ENCODE measurements at regions not wholly inside any gene's neighbourhood (a gene's known extent, or its start where the extent isn't known, plus 50 kb on each side); places are given as distances from the start of the nearest gene placed in this dataset.
"Not testable (repeated sequence)": the region's sequence is repeated elsewhere in the genome, so short reads cannot be mapped to it uniquely, and the experiment has no call there.

GRCh38 chr4:4670869-4671268 lies 129.0 kb upstream of the STX18 start:
- no peak for DNase-seq (ENCODE audit: extremely low read depth in 1 of 2, low read depth in 1 of 2)

GRCh38 chr4:4668355-4669210 lies 126.7 kb upstream of the STX18 start:
- DNase-seq (ENCODE audit: extremely low read depth in 1 of 2, low read depth in 1 of 2) = no peak

- DNase-seq (ENCODE audit: extremely low read depth in 1 of 2, low read depth in 1 of 2) = no peak
Observed at GRCh38 chr4:4667622-4668081, 125.8 kb upstream of the STX18 start.

- no peak for DNase-seq (ENCODE audit: extremely low read depth in 1 of 2, low read depth in 1 of 2)
Observed at GRCh38 chr4:4666693-4667621, 125.1 kb upstream of the STX18 start.

- no peak for DNase-seq (ENCODE audit: extremely low read depth in 1 of 2, low read depth in 1 of 2)
Observed at GRCh38 chr4:4666187-4666586, 124.3 kb upstream of the STX18 start.

DNA sequence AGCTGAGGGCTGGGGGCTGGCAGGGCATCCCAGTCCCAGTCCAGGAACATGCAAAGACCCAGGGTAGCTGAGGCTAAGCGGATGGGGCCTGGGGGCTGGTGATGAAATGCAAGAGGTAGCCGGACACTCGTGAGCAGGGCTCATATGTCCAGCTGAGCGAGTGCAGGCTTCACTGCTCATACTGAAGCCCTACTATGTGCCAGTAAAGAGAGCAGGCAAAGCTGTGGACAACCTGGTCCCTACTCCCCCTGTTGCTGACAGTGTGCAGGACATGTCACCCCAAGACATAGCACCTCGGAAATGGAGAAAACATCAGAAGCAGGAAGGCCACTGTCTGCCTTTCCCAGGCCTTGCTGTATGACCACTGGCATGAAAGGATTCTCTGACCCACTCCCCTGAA lies 122.4 kb upstream of the STX18 start:
- DNase-seq (ENCODE audit: extremely low read depth in 1 of 2, low read depth in 1 of 2) = no peak

DNA sequence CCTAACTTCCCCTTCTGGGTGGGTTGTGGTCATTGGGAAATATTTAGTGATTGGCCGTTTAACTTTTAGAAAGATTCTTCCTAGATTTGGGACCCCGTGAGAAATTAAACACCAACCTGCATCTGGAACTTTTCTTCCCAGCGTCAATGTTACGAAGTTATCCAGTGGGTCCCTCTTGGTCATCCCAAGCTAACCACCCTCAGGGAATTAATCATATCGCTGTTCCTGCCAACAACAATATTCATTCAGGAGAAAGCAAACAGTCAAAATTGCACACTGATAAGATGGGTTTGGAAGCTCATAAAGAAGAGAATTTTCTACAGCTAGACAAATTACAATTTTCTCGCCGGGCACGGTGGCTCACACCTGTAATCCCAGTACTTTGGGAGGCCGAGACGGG lies 121.2 kb upstream of the STX18 start:
- DNase-seq (ENCODE audit: extremely low read depth in 1 of 2, low read depth in 1 of 2) = no peak

- no peak for DNase-seq (ENCODE audit: extremely low read depth in 1 of 2, low read depth in 1 of 2)
Observed at GRCh38 chr4:4662230-4662629, 120.4 kb upstream of the STX18 start.

- DNase-seq (ENCODE audit: extremely low read depth in 1 of 2, low read depth in 1 of 2) = no peak
Observed at GRCh38 chr4:4659871-4660651, 118.2 kb upstream of the STX18 start.

DNA sequence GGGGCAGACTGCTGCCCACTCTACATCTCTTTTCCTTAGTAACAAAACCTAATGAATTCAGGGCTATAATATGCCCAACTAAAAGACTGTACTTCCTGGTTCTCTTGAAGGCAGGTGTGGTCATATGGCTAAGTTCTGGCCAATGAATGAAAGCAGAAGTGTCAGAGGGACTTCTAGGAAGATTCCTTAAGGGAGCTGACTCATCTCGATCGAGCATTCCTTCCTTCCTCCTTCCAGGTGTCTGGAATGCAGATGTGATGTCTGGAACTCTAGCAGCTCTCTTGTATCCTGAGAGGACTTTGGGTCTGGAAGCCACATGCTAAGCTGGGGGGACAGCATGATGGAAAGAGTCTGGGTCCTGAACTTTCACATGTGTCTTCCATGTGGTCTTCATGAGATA lies 116.2 kb upstream of the STX18 start:
- DNase-seq (ENCODE audit: extremely low read depth in 1 of 2, low read depth in 1 of 2) = no peak

GRCh38 chr4:4656977-4657376 lies 115.1 kb upstream of the STX18 start:
- DNase-seq (ENCODE audit: extremely low read depth in 1 of 2, low read depth in 1 of 2) = no peak

GRCh38 chr4:4655901-4656300 lies 114.1 kb upstream of the STX18 start:
- no peak for DNase-seq (ENCODE audit: extremely low read depth in 1 of 2, low read depth in 1 of 2)

GRCh38 chr4:4655011-4655410 lies 113.2 kb upstream of the STX18 start:
- DNase-seq (ENCODE audit: extremely low read depth in 1 of 2, low read depth in 1 of 2) = no peak

GRCh38 chr4:4651811-4652755 lies 110.2 kb upstream of the STX18 start:
- no peak for DNase-seq (ENCODE audit: extremely low read depth in 1 of 2, low read depth in 1 of 2)

GRCh38 chr4:4647041-4647440 lies 105.2 kb upstream of the STX18 start:
- no peak for DNase-seq (ENCODE audit: extremely low read depth in 1 of 2, low read depth in 1 of 2)

DNA sequence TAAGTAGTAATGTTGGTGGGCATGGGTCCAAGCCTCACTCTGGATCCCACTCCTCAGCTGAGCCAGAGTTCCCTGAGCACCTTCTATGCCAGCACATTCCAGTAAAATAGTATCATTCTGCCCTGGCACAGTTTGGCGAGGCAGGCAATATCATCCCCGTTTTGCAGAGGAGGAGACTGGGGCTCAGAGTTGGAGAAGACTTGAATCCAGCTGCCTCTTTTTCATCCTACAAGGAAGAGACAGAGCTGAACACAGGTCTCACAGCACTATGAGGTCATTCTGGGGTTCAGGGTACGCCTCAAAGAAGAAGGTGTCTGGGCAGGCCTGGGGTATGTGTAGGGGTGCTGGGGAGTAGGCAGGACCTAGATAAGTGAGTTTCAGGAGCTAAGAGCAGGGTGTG lies 103.9 kb upstream of the STX18 start:
- DNase-seq (ENCODE audit: extremely low read depth in 1 of 2, low read depth in 1 of 2) = no peak

GRCh38 chr4:4644277-4644676 lies 102.4 kb upstream of the STX18 start:
- DNase-seq (ENCODE audit: extremely low read depth in 1 of 2, low read depth in 1 of 2) = not testable (repeated sequence)

DNA sequence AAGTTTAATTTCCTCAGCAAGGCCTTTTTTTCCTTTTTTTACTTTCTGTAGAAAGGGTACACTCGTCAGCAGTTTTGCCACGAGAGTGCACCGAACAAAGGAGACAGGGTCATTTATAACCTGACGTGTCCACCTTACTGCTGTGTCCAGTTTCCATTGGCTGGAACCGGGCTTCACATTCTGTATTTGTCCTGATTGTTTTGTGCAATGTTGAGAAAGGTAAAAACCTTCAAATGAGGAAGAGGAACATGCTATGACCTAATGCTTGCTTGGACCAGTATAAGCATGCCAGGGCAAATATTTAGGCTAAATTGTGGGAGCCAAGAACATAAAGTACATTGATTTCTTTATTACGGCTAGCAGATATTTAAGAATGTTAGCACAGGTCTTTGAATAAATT lies 101.9 kb upstream of the STX18 start:
- not testable (repeated sequence) for DNase-seq (ENCODE audit: extremely low read depth in 1 of 2, low read depth in 1 of 2)

DNA sequence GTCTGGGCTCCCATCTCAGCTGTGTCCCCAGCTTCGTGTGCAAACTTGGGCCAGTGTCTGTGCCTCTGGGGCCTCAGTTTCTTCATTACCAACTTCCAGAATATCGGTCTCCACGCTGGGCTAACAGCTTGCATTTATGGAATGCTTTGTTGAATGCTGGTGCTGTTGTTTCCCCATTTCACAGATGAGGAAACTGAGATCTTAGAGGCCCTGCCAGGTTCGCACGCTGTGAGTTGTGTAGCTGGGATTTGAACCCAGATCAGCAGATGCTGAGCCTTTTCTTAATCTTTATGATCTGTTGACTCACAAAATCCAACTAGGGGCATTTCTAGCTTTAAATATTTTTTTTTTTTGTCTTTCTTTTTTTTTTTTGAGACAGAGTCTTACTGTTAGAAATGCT lies 101.5 kb upstream of the STX18 start:
- DNase-seq (ENCODE audit: extremely low read depth in 1 of 2, low read depth in 1 of 2) = no peak

DNA sequence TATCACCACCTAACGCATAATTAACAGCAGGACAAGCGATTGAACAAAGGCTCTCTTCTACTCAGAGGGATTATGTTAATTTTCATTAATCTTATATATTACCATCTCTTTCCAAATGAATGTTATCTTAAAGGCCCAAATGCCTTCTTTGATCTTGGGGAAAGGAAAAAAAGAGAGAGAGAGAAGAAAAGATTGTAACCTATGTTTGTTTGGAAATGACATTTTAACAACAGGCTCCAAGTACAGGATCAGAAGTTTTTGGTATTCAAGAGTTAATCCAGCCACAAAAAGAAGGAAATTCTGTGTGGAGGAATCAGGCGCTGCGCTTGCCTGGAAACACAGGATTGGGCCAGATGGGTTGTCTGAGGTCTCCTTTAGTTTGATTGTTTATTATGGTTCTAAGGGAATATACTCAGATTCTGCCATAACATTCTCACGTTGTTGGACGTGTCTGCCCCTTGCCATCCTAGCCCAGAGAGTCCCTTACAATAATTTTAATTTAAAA lies 100.7 kb upstream of the STX18 start:
- DNase-seq (ENCODE audit: extremely low read depth in 1 of 2, low read depth in 1 of 2) = no peak
